K562 (cell line): ENCODE measurements at regions not wholly inside any gene's neighbourhood (a gene's known extent, or its start where the extent isn't known, plus 50 kb on each side); places are given as distances from the start of the nearest gene placed in this dataset.

Experiments
- CEBPZ ChIP-seq: fragments of 150-350 bp; IDR thresholded peaks from 2 replicates; pipeline ENCODE4 v1.6.1; 2014; ENCODE audit warnings: low read depth, mild to moderate bottlenecking, low read length, borderline replicate concordance
- E2F4 ChIP-seq: sonication (generic); formaldehyde crosslinking; IDR thresholded peaks from 2 replicates; pipeline ENCODE4 v1.8.0; 2022; ENCODE audit warnings: mild to moderate bottlenecking, low read depth, missing genetic modification reagents
- HNRNPK ChIP-seq: fragments of 200-400 bp; formaldehyde crosslinking; IDR thresholded peaks from one replicate; pipeline ENCODE4 v1.6.1; 2018; ENCODE audit warnings: mild to moderate bottlenecking, low read depth, low read length; ENCODE audit not compliant: poor library complexity, severe bottlenecking
- NR2C1 ChIP-seq, 2 experiments: fragments of 450-650 bp; IDR thresholded peaks; 2 replicates each; pipeline ENCODE4 v1.6.1; 2017; ENCODE audit warnings: mild to moderate bottlenecking in 2 of 2, antibody characterized with exemption in 1 of 2, inconsistent platforms in 1 of 2, missing compliant biosample characterization in 1 of 2, missing genetic modification characterization in 1 of 2
- PREB ChIP-seq: sonication (generic); formaldehyde crosslinking; IDR thresholded peaks from 2 replicates; pipeline ENCODE4 v1.8.1; 2023; ENCODE audit warnings: mild to moderate bottlenecking, missing genetic modification reagents
- PTBP1 ChIP-seq: fragments of 200-400 bp; formaldehyde crosslinking; IDR thresholded peaks from 2 replicates; pipeline ENCODE4 v1.6.1; 2017; ENCODE audit warnings: low read depth, low read length
- SRSF9 ChIP-seq: fragments of 200-400 bp; formaldehyde crosslinking; IDR thresholded peaks from 2 replicates; pipeline ENCODE4 v1.6.1; 2017; ENCODE audit warnings: low read depth, low read length, borderline replicate concordance
- ZEB2 ChIP-seq: fragments of 450-650 bp; IDR thresholded peaks from 2 replicates; pipeline ENCODE4 v1.6.1; 2016
- ZHX1 ChIP-seq: fragments of 150-350 bp; conservative IDR thresholded peaks from 2 replicates; pipeline ENCODE4 v1.6.1; 2014; ENCODE audit warnings: low read length
- ZNF217 ChIP-seq: sonication (generic); formaldehyde crosslinking; IDR thresholded peaks from 2 replicates; pipeline ENCODE4 v1.8.0; 2022; ENCODE audit warnings: mild to moderate bottlenecking, missing genetic modification reagents
- TF ChIP-seq, protein P1 (sequence below): fragments of 250-450 bp; sonication (Bioruptor Pico); IDR thresholded peaks from 2 replicates; pipeline ENCODE4 v1.4.0; 2020; ENCODE audit warnings: mild to moderate bottlenecking, moderate library complexity
- TF ChIP-seq, protein P2 (sequence below): fragments of 450-650 bp; IDR thresholded peaks from 2 replicates; pipeline ENCODE4 v1.6.1; 2016; ENCODE audit warnings: low read depth, mild to moderate bottlenecking, moderate library complexity

- TF ChIP-seq, protein P1, sequence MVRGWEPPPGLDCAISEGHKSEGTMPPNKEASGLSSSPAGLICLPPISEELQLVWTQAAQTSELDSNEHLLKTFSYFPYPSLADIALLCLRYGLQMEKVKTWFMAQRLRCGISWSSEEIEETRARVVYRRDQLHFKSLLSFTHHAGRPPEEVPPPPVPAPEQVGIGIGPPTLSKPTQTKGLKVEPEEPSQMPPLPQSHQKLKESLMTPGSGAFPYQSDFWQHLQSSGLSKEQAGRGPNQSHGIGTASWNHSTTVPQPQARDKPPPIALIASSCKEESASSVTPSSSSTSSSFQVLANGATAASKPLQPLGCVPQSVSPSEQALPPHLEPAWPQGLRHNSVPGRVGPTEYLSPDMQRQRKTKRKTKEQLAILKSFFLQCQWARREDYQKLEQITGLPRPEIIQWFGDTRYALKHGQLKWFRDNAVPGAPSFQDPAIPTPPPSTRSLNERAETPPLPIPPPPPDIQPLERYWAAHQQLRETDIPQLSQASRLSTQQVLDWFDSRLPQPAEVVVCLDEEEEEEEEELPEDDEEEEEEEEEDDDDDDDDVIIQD (CRISPR knock-in tag), result no peak
- peak; percentile 96 for TF ChIP-seq ZEB2
- no peak for TF ChIP-seq SRSF9
- TF ChIP-seq, protein P2, sequence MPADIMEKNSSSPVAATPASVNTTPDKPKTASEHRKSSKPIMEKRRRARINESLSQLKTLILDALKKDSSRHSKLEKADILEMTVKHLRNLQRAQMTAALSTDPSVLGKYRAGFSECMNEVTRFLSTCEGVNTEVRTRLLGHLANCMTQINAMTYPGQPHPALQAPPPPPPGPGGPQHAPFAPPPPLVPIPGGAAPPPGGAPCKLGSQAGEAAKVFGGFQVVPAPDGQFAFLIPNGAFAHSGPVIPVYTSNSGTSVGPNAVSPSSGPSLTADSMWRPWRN, result no peak
- no peak for TF ChIP-seq PREB
- no peak; the same call in 1 of the 2 replicates for TF ChIP-seq ZHX1
- peak; percentile 51; the same call in 1 of the 2 replicates for TF ChIP-seq NR2C1 (IDR thresholded peaks at IDR 0.05)
- TF ChIP-seq NR2C1 (tag; IDR thresholded peaks at IDR 0.05), result peak; percentile 72
- TF ChIP-seq HNRNPK, result no peak
- no peak for TF ChIP-seq E2F4
- no peak for TF ChIP-seq PTBP1
- TF ChIP-seq CEBPZ, result no peak
- no peak for TF ChIP-seq ZNF217 (CRISPR knock-in tag)
Observed at GRCh38 chrX:73943693-73944562, 91.4 kb upstream of the XIST start (continued).
